ENCODE measurements at regions not wholly inside any gene's neighbourhood (a gene's known extent, or its start where the extent isn't known, plus 50 kb on each side); places are given as distances from the start of the nearest gene placed in this dataset.

GRCh38 chr6:113375950-113376846 is 480.9 kb upstream of the MARCKS start:
- no peak for TF ChIP-seq CTCF (IDR thresholded peaks at IDR 0.05; ENCODE audit: low read length)
- TF ChIP-seq EZH2phosphoT487 (IDR thresholded peaks at IDR 0.05; ENCODE audit: low read length): no peak
- no peak for TF ChIP-seq EZH2 (optimal IDR thresholded peaks at IDR 0.05; ENCODE audit: low read depth, low read length)
- Histone ChIP-seq H3K4me1 (ENCODE audit: low read length) (no peaks in the 10 kb centered on the region), H3K27ac (ENCODE audit: low read length) (no peak overlapping the region), H3K27me3 (replicated peaks; ENCODE audit: insufficient read depth, low read length) (no peaks in the 10 kb centered on the region), H3K9me2 (replicated peaks; ENCODE audit: insufficient read depth, low read length) (no peaks in the 10 kb centered on the region), H3K36me3 (replicated peaks; ENCODE audit: insufficient read depth, low read length) (no peaks in the 10 kb centered on the region), H3F3A (ENCODE audit: insufficient read depth, low read length) (no peaks in the 10 kb centered on the region), H3K9ac (ENCODE audit: low read length) (no peak overlapping the region), H3K9me3 (replicated peaks; ENCODE audit: insufficient read depth, low read length) (no peaks in the 10 kb centered on the region), H3K4me2 (ENCODE audit: low read depth, low read length) (no peak overlapping the region), H3K79me2 (ENCODE audit: low read length) (no peaks in the 10 kb centered on the region), H2AFZ (ENCODE audit: low read length) (no peak overlapping the region), H4K20me1 (ENCODE audit: insufficient read depth, low read length) (no peaks in the 10 kb centered on the region; the same call in 1 of the 2 replicates), H3K4me3 (ENCODE audit: low read length) (no peak overlapping the region)
- DNase-seq: no peak

GRCh38 chr6:113376847-113377165 is 480.3 kb upstream of the MARCKS start:
- Histone ChIP-seq H3K36me3 (replicated peaks; ENCODE audit: insufficient read depth, low read length) (no peaks in the 10 kb centered on the region), H3K4me3 (ENCODE audit: low read length) (no peak overlapping the region), H3F3A (ENCODE audit: insufficient read depth, low read length) (no peaks in the 10 kb centered on the region), H4K20me1 (ENCODE audit: insufficient read depth, low read length) (no peaks in the 10 kb centered on the region; the same call in 1 of the 2 replicates), H3K79me2 (ENCODE audit: low read length) (no peaks in the 10 kb centered on the region), H3K9ac (ENCODE audit: low read length) (no peak overlapping the region), H3K4me1 (ENCODE audit: low read length) (no peaks in the 10 kb centered on the region), H3K9me3 (replicated peaks; ENCODE audit: insufficient read depth, low read length) (no peaks in the 10 kb centered on the region), H2AFZ (ENCODE audit: low read length) (no peak overlapping the region), H3K4me2 (ENCODE audit: low read depth, low read length) (no peak overlapping the region), H3K9me2 (replicated peaks; ENCODE audit: insufficient read depth, low read length) (no peaks in the 10 kb centered on the region), H3K27ac (ENCODE audit: low read length) (no peak overlapping the region), H3K27me3 (replicated peaks; ENCODE audit: insufficient read depth, low read length) (no peaks in the 10 kb centered on the region)
- no peak for DNase-seq
- TF ChIP-seq EZH2phosphoT487 (IDR thresholded peaks at IDR 0.05; ENCODE audit: low read length) (no peak), EZH2 (optimal IDR thresholded peaks at IDR 0.05; ENCODE audit: low read depth, low read length) (no peak), CTCF (IDR thresholded peaks at IDR 0.05; ENCODE audit: low read length) (no peak)

GRCh38 chr6:113377362-113377942 is 479.7 kb upstream of the MARCKS start:
- no peaks in the 10 kb centered on the region for H3F3A ChIP-seq (ENCODE audit: insufficient read depth, low read length)
- no peak overlapping the region for H3K27ac ChIP-seq (ENCODE audit: low read length)
- DNase-seq: no peak
- H3K4me3 ChIP-seq (ENCODE audit: low read length): no peak overlapping the region
- H3K4me2 ChIP-seq (ENCODE audit: low read depth, low read length): no peak overlapping the region
- no peak overlapping the region for H3K9ac ChIP-seq (ENCODE audit: low read length)
- no peak for TF ChIP-seq EZH2 (optimal IDR thresholded peaks at IDR 0.05; ENCODE audit: low read depth, low read length)
- TF ChIP-seq EZH2phosphoT487 (IDR thresholded peaks at IDR 0.05; ENCODE audit: low read length): no peak
- no peak for TF ChIP-seq CTCF (IDR thresholded peaks at IDR 0.05; ENCODE audit: low read length)
- H4K20me1 ChIP-seq (ENCODE audit: insufficient read depth, low read length): no peaks in the 10 kb centered on the region; the same call in 1 of the 2 replicates
- H3K79me2 ChIP-seq (ENCODE audit: low read length): no peaks in the 10 kb centered on the region
- H3K9me2 ChIP-seq (replicated peaks; ENCODE audit: insufficient read depth, low read length): no peaks in the 10 kb centered on the region
- H2AFZ ChIP-seq (ENCODE audit: low read length): no peak overlapping the region
- no peaks in the 10 kb centered on the region for H3K27me3 ChIP-seq (replicated peaks; ENCODE audit: insufficient read depth, low read length)
- no peaks in the 10 kb centered on the region for H3K4me1 ChIP-seq (ENCODE audit: low read length)
- no peaks in the 10 kb centered on the region for H3K9me3 ChIP-seq (replicated peaks; ENCODE audit: insufficient read depth, low read length)
- H3K36me3 ChIP-seq (replicated peaks; ENCODE audit: insufficient read depth, low read length): no peaks in the 10 kb centered on the region

Data from MM.1S (cell line).